Left renal cortex interstitium (tissue), 4 donors: ENCODE measurements at regions not wholly inside any gene's neighbourhood (a gene's known extent, or its start where the extent isn't known, plus 50 kb on each side); places are given as distances from the start of the nearest gene placed in this dataset.

Source experiments
- DNase-seq, 4 donors: peaks; one replicate each; pipeline ENCODE4 v3.0.0-alpha.2; 2013; ENCODE audit warnings: low read depth in 4 of 4, low spot score in 2 of 4, missing footprints in 1 of 4

DNA sequence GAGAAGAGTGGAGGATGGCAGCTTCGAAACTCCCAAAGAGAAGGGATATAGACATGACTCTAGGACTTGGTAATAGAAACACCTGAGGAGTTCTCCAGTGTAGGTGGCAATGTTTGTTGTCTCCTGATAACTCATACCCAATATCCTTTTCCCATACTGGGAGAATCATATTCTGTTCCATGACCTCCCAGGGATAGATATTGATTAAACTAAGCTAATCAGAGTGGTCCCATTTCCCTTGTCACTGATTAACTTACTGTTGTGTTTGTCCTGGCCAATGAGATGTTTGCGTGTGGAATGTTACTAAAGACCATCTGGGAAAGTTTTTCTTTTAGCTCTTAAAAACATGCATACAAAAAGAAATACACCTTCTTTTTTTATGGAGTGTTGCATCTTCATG is 85.6 kb downstream of the RPL22L1 start:
- DNase-seq = no peak

DNA sequence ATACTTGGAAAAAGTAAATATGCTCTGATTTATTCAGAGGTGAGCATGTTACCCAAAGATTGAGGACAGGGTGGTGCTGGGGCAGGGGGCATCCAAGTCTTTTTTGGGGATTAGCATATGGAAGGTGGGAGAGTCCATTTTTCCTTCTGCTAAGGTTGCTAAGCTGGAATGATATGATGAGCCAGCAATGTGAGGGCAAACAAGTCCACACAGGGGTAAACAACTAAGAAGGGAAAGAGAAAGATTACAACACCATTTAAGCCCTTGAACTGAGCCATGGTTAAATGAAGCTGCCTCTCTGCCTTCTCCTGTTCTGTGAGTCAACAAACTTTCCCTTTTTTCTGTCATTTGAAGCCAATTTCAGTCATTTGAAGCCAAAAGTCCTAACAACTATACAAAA is 89.0 kb downstream of the RPL22L1 start:
- DNase-seq = no peak

DNA sequence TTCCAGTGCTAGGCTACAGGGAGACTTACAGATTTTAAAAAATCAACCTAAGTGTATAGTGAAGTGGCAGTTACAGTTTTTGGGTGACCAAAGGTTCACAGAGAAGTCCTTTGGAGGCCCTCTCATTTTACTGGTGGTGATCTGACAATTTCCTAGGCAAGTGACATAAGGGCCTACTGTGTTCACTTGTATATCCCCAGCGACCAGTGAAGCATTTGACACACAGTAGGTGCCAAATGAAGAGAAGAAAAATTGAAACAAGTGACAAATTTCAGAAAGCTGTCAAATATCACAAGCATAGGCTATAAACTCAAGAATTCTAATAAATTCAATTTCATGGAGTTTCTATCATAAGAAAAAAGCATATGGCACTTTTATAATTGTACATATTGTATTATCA is 89.5 kb downstream of the RPL22L1 start:
- no peak for DNase-seq

DNA sequence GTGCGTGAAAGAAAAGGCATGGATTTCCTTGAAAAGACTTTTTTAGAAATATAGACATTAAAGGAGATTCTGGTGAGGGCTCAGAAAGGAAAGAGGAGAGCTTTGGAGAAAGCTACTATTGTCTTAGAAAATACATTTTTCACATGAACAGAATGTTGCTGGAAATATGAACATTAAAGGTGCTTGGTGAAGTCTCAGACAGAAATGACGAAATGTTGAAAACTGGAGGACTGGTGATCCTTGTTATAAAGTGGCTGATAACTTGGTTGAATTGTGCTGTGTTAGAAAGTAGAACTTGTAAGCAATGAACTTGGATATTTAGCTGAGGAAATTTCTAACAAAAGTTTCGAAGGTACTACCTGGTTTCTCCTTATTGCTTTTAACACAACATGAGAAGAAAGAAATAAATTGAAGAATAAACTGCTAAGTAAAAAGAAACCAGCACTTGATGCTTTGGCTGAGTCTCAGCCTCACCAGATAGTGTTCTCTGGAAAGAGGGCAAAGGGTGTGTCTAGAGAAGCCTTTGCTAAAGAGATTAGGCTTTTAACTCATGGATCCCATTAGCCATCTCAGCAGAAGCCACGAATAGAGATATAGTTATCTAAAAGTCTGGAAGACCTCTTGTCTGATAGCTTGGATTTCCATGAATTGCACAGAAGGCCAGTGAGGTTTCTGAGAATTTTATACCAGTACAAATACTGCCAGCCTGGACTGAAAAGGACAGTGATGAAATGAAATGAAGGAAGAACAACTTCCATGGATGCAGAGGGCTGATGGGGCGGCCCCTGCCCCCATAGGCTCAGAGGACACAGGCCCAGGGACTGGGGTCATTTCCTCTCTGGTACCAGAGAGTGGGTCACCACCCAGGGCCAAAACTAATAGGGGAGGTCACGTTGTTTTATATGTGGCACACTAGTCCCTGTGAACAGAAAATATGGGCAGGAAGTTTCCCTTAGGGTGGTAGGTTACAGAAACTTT is 91.5 kb downstream of the RPL22L1 start:
- no peak for DNase-seq

DNA sequence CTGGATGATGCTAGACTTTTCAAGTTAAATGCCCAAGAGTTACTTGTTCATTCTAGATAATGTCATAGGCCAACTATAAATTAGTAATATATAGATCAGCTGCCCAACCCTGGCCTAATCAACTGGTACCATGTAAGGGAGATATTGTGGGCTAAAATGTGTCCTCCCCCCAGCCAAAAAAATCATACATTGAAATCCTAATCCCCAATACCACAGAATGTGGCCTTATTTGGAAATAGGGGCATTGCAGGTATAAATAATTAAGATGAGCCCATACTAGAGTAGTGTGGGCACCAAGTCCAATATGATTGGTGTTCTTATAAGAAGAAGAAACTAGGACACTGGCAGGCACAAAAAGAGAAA is 92.5 kb downstream of the RPL22L1 start:
- DNase-seq = no peak

DNA sequence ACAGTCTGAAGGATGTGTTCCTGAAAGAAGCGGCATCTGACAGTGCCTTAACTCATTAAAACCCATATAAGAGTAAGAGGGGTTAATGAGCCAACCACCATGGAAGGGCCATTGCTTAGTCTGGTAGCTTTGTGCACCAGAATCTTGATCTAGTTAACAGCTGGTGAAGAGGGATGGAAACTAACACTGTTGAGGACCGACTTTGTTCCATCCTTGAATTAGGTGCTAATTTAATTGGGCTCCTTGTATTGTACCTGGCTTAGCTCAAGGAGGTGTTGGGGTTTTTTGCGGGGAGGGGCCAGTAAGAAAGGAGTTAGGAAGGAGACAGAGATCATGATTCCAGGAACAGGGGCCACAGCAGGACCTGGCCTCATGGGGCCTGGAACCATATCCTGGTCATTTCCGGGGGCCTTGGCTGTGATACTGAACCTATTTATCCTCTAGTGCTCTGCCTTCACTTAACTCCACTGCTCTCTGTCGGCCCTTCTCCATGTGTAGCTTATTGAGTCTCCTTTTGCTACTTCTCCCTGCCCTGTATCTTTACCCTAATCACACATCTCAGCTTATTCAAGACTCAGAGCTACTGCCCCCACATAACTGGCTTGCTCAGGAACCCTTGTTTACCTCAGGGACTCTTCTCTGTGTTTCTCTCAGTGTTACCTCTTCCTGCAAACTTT is 93.0 kb downstream of the RPL22L1 start:
- DNase-seq = no peak

DNA sequence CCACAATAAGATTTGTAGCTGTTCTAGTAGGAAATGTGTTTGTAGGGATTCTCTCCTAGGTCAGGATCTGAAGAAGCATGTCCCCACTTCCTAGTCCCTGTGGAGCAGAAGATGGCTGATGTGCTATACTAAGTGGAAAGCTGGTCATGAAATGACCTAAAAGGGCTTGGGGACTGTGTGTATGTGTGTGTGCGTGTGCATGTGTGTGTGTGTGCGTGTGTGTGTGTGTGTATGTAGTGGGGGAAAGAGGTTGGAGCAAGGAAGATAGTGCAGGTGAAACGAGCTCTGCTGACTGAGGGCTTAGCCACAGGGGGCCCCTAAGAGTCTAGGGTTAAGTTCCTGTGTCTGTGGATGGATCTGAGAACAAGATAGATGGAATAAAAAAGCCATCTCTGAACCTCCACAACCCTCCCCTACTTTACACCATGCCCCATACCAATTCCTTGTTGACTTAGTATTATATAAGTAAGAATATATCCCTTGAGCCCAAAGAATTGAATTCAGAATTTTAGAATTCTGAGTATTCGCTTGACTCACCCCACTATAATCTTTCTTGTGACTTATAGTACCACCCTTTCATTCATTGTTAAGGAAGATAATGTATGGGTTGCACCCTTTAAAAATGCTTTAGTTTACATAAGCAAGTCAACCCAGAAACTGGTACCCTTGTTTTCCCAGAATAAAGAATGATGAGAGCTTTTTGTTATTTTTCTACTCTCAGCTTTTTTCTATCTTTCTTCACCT is 96.1 kb downstream of the RPL22L1 start:
- DNase-seq = no peak

DNA sequence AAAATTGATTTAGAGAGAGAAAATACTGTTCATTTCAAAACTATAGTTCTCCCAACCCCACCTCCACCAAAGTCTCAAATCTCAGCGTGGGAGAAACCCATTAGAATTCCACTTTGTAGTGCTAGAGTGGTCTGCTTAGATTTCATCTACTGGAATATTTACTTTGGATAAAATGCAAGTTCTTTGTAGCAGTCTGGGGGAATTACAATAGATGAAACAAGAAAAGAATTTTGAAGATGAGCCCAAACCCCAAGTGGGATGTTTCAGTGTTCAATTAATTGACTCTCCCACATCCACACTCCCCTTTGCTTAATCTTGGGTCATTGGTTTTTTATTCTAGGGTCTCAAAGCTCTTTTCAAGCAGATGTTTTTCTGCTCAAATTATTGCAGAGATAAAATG is 97.8 kb downstream of the RPL22L1 start:
- no peak for DNase-seq

DNA sequence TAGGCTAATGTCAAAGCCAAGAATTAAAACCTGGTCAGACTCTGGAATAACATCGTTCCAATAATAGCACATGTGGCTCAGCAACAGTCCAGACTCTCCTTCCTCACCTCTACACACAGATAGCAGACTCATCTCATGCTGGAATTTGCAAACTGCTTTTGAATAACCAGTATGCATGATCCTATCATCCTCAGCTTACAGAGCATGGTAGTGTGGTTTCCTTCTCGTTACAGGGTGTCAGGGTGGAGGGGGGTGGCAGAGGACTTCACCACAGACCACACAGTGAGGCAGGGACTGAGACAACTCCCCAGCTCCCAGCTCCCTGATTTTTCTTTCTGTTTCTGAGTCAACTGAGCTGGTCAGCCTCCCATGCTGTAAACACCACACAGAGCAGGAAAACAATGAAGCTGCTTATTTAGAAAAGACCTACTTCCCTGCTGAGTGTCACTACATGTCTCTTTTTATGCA is 101.6 kb downstream of the RPL22L1 start:
- DNase-seq = no peak

DNA sequence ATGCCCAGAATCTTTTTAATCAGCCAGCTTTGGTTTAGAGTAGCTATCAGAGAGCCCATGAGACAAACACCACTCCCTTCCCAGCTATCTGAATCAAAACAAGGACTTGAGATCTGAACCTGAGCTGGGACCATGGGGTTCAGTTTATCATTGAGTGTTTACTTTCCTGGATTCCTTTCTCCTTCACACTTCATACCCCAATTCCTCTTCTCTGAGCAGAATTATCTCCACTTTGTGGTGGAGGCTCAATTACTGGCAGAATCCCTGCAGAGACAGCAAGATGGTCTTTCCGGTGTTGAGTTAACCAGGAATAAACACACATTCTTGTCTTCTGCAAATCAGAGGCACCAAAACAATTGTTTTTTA is 102.4 kb downstream of the RPL22L1 start:
- no peak for DNase-seq

DNA sequence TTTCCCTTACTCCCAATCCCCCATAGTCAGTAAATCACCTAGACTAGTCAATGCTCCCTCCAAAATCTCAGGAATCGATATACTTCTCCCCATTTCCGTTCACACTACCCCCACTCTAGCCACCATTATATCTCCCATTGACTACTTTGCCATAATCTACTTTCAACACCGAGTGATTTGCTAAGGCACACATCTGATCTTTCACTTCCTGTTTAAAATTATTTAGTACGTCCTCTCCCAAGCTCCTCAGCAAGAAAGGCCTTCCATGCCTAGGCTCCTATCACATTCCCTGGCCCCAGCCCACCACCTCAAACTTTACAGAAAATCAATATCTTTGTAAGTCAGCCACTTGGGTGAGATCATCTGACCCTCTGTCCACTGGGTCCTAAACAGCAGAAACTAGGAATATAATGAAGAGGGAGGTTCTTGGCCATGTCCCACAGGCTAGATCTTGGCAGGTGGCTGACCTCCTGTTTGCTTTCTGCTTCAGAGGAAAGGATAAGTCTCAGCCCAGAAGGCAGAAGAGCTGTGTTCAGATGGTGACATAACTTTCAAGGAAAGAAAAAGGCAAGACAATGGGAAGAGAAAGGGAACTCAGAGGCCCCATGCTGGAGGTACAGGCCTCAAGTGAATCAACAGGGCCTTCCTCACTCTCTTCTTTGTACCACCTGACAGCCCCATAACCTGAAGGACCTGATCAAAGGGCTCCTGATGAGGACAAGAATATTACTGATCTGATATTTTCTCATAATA is 103.0 kb downstream of the RPL22L1 start:
- DNase-seq = no peak

DNA sequence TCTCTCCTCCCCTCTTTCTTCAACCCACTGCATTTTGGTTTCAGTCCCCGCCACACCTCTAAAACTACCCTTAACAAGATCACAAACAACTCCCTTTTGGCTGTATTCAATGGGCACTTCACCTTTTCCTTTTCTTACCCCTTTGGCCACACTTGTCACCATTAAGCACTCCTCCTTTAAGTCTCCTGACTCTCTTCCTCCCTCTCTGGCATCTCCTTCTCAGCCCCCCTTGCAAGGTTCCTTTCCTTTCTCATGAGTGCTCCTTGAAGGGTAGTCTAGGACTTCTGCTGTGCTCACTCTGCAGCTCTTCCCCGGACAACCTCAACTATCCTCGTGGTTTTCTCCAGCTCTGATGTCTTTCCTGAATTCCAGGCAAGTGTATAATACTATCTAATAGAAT is 103.7 kb downstream of the RPL22L1 start:
- no peak for DNase-seq

DNA sequence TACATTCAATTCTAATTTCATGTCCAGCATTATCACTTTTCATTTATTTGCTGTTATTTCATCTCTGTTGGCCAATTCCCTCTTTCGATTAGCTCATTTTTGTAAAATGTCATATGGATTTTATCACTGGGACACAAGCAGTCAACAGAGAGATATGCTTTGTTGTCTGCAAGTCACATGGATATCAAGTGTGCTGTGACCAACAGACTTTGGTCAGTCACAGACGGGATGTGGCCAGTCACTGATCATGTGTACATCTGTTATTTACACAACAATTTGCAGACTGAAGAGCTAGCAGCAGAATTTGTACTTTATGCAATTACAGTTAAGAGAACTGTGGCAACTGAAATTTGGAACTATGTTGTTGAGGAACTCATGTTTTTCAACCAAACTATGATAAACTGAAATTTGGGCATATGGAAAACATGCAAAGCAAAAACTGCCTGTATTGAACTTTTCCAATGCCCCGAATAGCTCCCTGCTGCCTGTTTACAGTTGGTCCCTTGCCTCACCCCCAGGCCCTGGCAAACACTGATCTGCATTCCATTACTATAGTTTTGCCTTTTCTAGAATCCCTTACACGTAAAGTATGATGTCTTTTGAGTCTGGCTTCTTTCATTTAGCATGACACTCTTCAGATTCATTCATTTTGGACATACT is 104.4 kb downstream of the RPL22L1 start:
- DNase-seq = no peak

DNA sequence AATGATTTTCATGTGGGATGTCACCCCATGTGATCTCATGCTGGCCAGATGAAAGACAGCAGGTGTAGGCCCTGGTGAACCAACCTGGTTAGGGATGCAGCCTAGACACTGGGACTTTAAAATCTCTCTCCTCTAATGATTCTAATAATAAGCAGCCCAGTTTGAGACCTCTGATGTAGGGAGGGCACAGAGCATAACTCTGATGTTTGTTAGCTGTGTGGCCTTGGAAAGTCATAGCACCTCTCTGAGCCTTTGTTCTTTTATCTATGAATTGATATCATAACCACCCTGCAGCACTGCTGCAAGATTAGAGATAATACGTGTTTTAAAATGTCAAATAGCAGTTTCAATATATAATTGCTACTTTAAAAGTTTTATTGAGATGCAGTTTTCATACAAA is 106.0 kb downstream of the RPL22L1 start:
- DNase-seq = no peak

DNA sequence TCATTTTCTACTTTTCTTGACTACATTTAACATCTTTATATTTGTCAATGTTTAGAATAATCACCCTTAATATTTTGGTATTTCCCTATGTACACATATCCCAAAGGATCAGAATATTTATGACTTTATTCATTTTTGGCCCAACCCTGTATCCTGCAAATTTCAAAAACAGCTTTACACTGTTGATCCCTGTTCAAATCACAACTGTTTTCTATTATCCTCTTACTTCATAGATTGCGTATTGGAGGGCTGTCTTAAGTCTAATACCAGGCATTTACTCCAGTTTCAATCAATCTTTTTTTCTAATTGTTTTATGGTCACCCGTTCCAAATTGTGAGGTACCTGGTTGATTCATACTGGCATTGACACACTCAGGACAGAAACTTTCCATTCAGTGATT is 107.9 kb downstream of the RPL22L1 start:
- DNase-seq = no peak

DNA sequence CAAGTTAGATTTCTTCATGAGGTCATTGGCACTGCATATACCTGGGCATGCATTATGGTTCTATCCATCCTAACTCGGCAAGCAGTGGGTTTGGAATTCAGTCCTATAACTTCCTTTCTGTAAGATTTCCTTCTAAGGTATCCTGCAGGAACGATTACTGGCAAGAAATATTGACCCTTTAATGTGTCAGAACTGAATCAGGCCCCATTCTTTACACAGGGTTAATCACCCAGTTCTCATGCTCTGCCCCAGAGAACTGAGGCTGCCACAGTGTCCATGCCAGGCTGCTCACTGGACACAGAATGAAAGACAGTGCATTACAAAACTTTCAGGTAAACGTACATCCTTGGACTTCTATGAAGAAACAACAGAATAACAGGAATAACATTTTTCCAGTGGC is 108.9 kb downstream of the RPL22L1 start:
- DNase-seq = no peak

DNA sequence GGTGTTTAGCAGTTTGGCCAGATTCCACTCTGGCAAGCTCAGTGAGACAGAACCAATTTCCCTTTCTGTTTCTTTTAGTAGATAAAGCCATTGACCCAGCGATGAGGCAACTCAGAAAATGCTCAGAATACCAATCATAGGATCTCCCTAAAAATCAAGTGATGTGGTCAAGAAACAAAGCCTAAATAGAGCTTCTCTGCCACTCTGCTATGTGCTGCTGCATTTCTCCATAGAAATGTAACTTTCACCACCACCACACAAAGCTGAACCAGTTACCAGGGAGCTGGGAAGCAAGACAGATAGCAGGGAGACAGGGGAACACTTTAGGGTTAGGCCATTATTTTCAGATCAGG is 109.8 kb downstream of the RPL22L1 start:
- DNase-seq = no peak

DNA sequence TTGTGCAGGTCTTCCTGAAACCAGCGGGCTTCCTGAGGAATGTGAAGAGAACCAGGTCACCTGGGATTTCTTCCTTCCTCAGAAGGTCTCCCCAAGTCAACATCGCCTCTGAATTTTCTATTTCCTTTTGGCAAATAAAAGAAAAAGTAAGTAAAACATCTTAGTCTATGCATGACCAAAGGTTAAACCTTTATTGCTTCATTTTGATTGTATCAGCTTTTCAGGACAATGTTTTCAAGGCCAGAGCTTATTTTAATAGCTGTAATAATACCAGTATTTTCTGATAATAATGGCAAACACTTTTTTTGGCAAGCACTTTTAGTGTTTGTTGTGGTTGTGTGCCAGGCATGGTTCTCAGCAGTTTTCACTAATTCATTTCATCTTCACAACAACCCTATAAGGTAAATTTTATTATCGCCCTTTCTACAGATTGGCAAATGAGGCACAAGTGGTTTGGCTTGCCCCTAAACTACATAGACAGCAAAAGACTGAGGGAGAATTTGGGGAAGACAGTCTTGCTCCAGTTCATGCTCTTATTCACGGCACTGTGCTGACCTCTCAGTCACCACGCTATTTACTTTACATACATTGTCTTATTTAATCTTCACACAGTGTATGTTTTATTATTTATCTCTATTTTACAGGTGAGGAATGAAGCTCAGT is 110.4 kb downstream of the RPL22L1 start:
- no peak for DNase-seq

DNA sequence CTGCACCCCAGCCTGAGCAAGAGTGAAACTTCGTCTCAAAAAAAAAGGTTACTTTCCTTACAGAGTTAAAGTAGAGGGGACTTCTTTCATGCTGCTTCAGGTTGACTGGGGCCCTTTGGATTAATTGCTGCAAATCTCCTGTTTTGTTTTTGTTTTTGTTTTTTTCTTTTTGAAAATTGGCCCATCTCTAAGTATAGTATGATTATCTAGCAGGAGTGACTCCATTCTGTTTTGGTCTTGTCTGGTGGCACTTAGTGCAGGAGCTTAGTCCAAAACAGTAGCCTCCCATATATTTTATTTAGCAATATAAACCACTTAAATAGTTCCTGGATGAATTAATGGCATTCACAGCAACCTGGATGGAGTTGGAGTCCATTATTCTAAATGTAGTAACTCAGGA is 113.0 kb downstream of the RPL22L1 start:
- no peak for DNase-seq

DNA sequence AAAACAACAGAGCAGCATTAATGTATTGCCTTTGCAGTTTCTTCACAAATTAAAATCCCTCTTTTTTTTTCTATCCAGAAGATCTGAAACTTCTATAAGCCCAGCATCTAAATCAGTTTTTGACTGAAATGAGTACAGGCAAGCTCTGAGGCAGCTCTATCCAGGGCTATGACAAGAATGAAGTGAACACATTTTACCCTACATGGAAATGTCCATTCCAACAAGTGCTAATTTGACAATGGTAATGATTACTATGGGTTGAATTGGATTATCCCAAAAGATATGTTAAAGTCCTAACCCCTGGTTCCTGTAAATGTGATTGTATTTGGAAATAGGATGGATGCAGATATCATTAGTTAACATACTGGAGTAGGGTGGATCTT is 115.7 kb downstream of the RPL22L1 start:
- DNase-seq = no peak
